ENCODE measurements at regions not wholly inside any gene's neighbourhood (a gene's known extent, or its start where the extent isn't known, plus 50 kb on each side); places are given as distances from the start of the nearest gene placed in this dataset.

- H3K36me3 ChIP-seq (replicated peaks): no peaks in the 10 kb centered on the region
- no peak for TF ChIP-seq CTCF (IDR thresholded peaks at IDR 0.05; ENCODE audit: low read depth, low read length, missing control alignments)
- no peaks in the 10 kb centered on the region for H3K27me3 ChIP-seq (replicated peaks)
- H3K27ac ChIP-seq: no peak overlapping the region
- in situ Hi-C loops (cut with HindIII; ENCODE audit: low pct_ligation_motif_present, low sequenced_read_pairs): no loop called here
- no peak overlapping the region for H3K4me3 ChIP-seq (ENCODE audit: low read depth, low read length)
- DNase-seq: no peak
Measured at GRCh38 chr15:93612953-93613352, 523.9 kb upstream of the RGMA start.

- DNase-seq: no peak
- no peak for TF ChIP-seq CTCF (IDR thresholded peaks at IDR 0.05; ENCODE audit: low read depth, low read length, missing control alignments)
- no peak overlapping the region for H3K27ac ChIP-seq
- in situ Hi-C loops (cut with HindIII; ENCODE audit: low pct_ligation_motif_present, low sequenced_read_pairs): no loop called here
- H3K36me3 ChIP-seq (replicated peaks): no peaks in the 10 kb centered on the region
- no peaks in the 10 kb centered on the region for H3K27me3 ChIP-seq (replicated peaks)
- no peak overlapping the region for H3K4me3 ChIP-seq (ENCODE audit: low read depth, low read length)
Measured at GRCh38 chr15:93610944-93611343, 521.9 kb upstream of the RGMA start.

- Histone ChIP-seq H3K27me3 (replicated peaks) (no peaks in the 10 kb centered on the region), H3K4me3 (ENCODE audit: low read depth, low read length) (no peak overlapping the region), H3K36me3 (replicated peaks) (no peaks in the 10 kb centered on the region), H3K27ac (no peak overlapping the region)
- no peak for TF ChIP-seq CTCF (IDR thresholded peaks at IDR 0.05; ENCODE audit: low read depth, low read length, missing control alignments)
- in situ Hi-C loops (cut with HindIII; ENCODE audit: low pct_ligation_motif_present, low sequenced_read_pairs): no loop called here
- no peak for DNase-seq
Measured at GRCh38 chr15:93608643-93609148, 519.7 kb upstream of the RGMA start.

- no peak overlapping the region for H3K4me3 ChIP-seq (ENCODE audit: low read depth, low read length)
- TF ChIP-seq CTCF (IDR thresholded peaks at IDR 0.05; ENCODE audit: low read depth, low read length, missing control alignments): no peak
- no peaks in the 10 kb centered on the region for H3K27me3 ChIP-seq (replicated peaks)
- DNase-seq: no peak
- in situ Hi-C loops (cut with HindIII; ENCODE audit: low pct_ligation_motif_present, low sequenced_read_pairs): no loop called here
- H3K27ac ChIP-seq: no peak overlapping the region
- H3K36me3 ChIP-seq (replicated peaks): no peaks in the 10 kb centered on the region
Measured at GRCh38 chr15:93603550-93603949, 514.5 kb upstream of the RGMA start.

- TF ChIP-seq CTCF (IDR thresholded peaks at IDR 0.05; ENCODE audit: low read depth, low read length, missing control alignments): no peak
- Histone ChIP-seq H3K27ac (no peak overlapping the region), H3K36me3 (replicated peaks) (no peaks in the 10 kb centered on the region), H3K4me3 (ENCODE audit: low read depth, low read length) (no peak overlapping the region), H3K27me3 (replicated peaks) (no peaks in the 10 kb centered on the region)
- DNase-seq: no peak
- in situ Hi-C loops (cut with HindIII; ENCODE audit: low pct_ligation_motif_present, low sequenced_read_pairs): no loop called here
Measured at GRCh38 chr15:93587059-93587521, 498.1 kb upstream of the RGMA start.

GRCh38 chr15:93585012-93585411 is 496.0 kb upstream of the RGMA start:
- no peaks in the 10 kb centered on the region for H3K27me3 ChIP-seq (replicated peaks)
- DNase-seq: no peak
- no peak for TF ChIP-seq CTCF (IDR thresholded peaks at IDR 0.05; ENCODE audit: low read depth, low read length, missing control alignments)
- in situ Hi-C loops (cut with HindIII; ENCODE audit: low pct_ligation_motif_present, low sequenced_read_pairs): no loop called here
- no peak overlapping the region for H3K4me3 ChIP-seq (ENCODE audit: low read depth, low read length)
- H3K27ac ChIP-seq: no peak overlapping the region
- H3K36me3 ChIP-seq (replicated peaks): no peaks in the 10 kb centered on the region

Data from brain microvascular endothelial cell (primary cell).